ENCODE measurements at regions not wholly inside any gene's neighbourhood (a gene's known extent, or its start where the extent isn't known, plus 50 kb on each side); places are given as distances from the start of the nearest gene placed in this dataset.

GRCh38 chr2:23237147-23237546, 147.8 kb upstream of the KLHL29 start:
- TF ChIP-seq IRF2 (CRISPR knock-in tag; IDR thresholded peaks at IDR 0.05; ENCODE audit: borderline replicate concordance, low read depth) (no peak), TEAD4 (CRISPR knock-in tag; IDR thresholded peaks at IDR 0.05) (no peak)
- no peak for DNase-seq (ENCODE audit: low spot score)
- POLR2A ChIA-PET, result no interaction called here

GRCh38 chr2:23238011-23238657, 146.8 kb upstream of the KLHL29 start:
- TF ChIP-seq ESRRA (CRISPR knock-in tag; IDR thresholded peaks at IDR 0.05; ENCODE audit: borderline replicate concordance), result no peak
- no peak for TF ChIP-seq E2F1 (CRISPR knock-in tag; IDR thresholded peaks at IDR 0.05)
- TF ChIP-seq AFF4 (CRISPR knock-in tag; IDR thresholded peaks at IDR 0.05; ENCODE audit: borderline replicate concordance), result no peak
- no peak for TF ChIP-seq ZNF512 (CRISPR knock-in tag; IDR thresholded peaks at IDR 0.05; ENCODE audit: borderline replicate concordance)
- no peak for TF ChIP-seq SMAD3 (CRISPR knock-in tag; IDR thresholded peaks at IDR 0.05; ENCODE audit: borderline replicate concordance)
- no peak for TF ChIP-seq CTCF (IDR thresholded peaks at IDR 0.05)
- TF ChIP-seq NFATC4 (CRISPR knock-in tag; IDR thresholded peaks at IDR 0.05), result no peak
- no peak for TF ChIP-seq FOXJ3 (CRISPR knock-in tag; IDR thresholded peaks at IDR 0.05; ENCODE audit: borderline replicate concordance)
- TF ChIP-seq ZMAT4 (CRISPR knock-in tag; IDR thresholded peaks at IDR 0.05), result no peak
- no peak for TF ChIP-seq MAX (CRISPR knock-in tag; IDR thresholded peaks at IDR 0.05)
- no peak for TF ChIP-seq SOX15 (CRISPR knock-in tag; IDR thresholded peaks at IDR 0.05)
- TF ChIP-seq GABPB1 (CRISPR knock-in tag; IDR thresholded peaks at IDR 0.05), result no peak
- ChIA-PET CTCF (no interaction called here), POLR2A (no interaction called here)
- H3K27me3 Mint-ChIP-seq (ENCODE audit: low read depth), result no peaks in the 10 kb centered on the region
- no peak overlapping the region for H3K27ac Mint-ChIP-seq
- DNase-seq (ENCODE audit: low spot score) (no peak), ATAC-seq (no peak)
- no peaks in the 10 kb centered on the region; the same call in 1 of the 2 replicates for H3K4me1 Mint-ChIP-seq
- H3K9me3 Mint-ChIP-seq, result peaks cover 7% of the 10 kb centered on the region
- H3K4me3 Mint-ChIP-seq, result no peak overlapping the region
- H3K36me3 Mint-ChIP-seq, result no peaks in the 10 kb centered on the region

More at GRCh38 chr2:23237147-23237546, 147.8 kb upstream of the KLHL29 start:
- no peak overlapping the region for H3K27ac Mint-ChIP-seq
- H3K27me3 Mint-ChIP-seq (ENCODE audit: low read depth), result no peaks in the 10 kb centered on the region
- H3K9me3 Mint-ChIP-seq, result peaks cover 13% of the 10 kb centered on the region
- no peaks in the 10 kb centered on the region for H3K36me3 Mint-ChIP-seq
- no peak for ATAC-seq
- no peak overlapping the region for H3K4me3 Mint-ChIP-seq
- no peaks in the 10 kb centered on the region; the same call in 1 of the 2 replicates for H3K4me1 Mint-ChIP-seq
- CTCF ChIA-PET, result no interaction called here

Measured in WTC11 (cell line).